H9 (cell line): ENCODE measurements at regions not wholly inside any gene's neighbourhood (a gene's known extent, or its start where the extent isn't known, plus 50 kb on each side); places are given as distances from the start of the nearest gene placed in this dataset.

Experiments used
- DNase-seq: peaks from one replicate; pipeline ENCODE4 v3.0.0-alpha.2; 2017
- H2AFZ ChIP-seq: one replicate; pipeline ENCODE4 v1.6.1; 2013; ENCODE audit warnings: mild to moderate bottlenecking, low read length, control low read depth, moderate library complexity
- H2AK5ac ChIP-seq: 2 replicates; pipeline ENCODE4 v1.6.1; 2013; ENCODE audit warnings: low read length, control low read depth, mixed read lengths; ENCODE audit not compliant: insufficient read length
- H2BK120ac ChIP-seq: one replicate; pipeline ENCODE4 v1.6.1; 2013; ENCODE audit warnings: low read depth, mild to moderate bottlenecking, low read length, control low read depth, inconsistent platforms; ENCODE audit not compliant: poor library complexity, severe bottlenecking
- H2BK12ac ChIP-seq: 2 replicates; pipeline ENCODE4 v1.6.1; 2013; ENCODE audit warnings: low read length, control low read depth, mixed read lengths, low read depth; ENCODE audit not compliant: insufficient read length
- H2BK15ac ChIP-seq: 2 replicates; pipeline ENCODE4 v1.6.1; 2013; ENCODE audit warnings: low read depth, low read length, control low read depth
- H2BK20ac ChIP-seq: one replicate; pipeline ENCODE4 v1.6.1; 2013; ENCODE audit warnings: low read depth, mild to moderate bottlenecking, low read length, control low read depth, inconsistent platforms; ENCODE audit not compliant: poor library complexity, severe bottlenecking
- H2BK5ac ChIP-seq: 2 replicates; pipeline ENCODE4 v1.6.1; 2013; ENCODE audit warnings: low read length, control low read depth, mixed read lengths; ENCODE audit not compliant: insufficient read length
- H3K14ac ChIP-seq: 2 replicates; pipeline ENCODE4 v1.6.1; 2013; ENCODE audit warnings: low read length, control low read depth; ENCODE audit not compliant: insufficient read depth
- H3K18ac ChIP-seq: 2 replicates; pipeline ENCODE4 v1.6.1; 2013; ENCODE audit warnings: low read depth, mild to moderate bottlenecking, mixed read lengths, low read length, control low read depth; ENCODE audit not compliant: insufficient read length
- H3K23ac ChIP-seq: 2 replicates; pipeline ENCODE4 v1.6.1; 2013; ENCODE audit warnings: low read length, control low read depth, mixed read lengths, low read depth; ENCODE audit not compliant: insufficient read length
- H3K23me2 ChIP-seq: 2 replicates; pipeline ENCODE4 v1.6.1; 2013; ENCODE audit warnings: low read depth, mild to moderate bottlenecking, mixed read lengths, low read length, control low read depth; ENCODE audit not compliant: insufficient read length, poor library complexity, severe bottlenecking
- H3K27ac ChIP-seq: 2 replicates; pipeline ENCODE4 v1.5.1; 2013; ENCODE audit warnings: low read length, control low read depth, mixed read lengths, low read depth; ENCODE audit not compliant: insufficient read length
- H3K27me3 ChIP-seq: 2 replicates; pipeline ENCODE4 v1.6.1; 2013; ENCODE audit warnings: low read length, control low read depth, inconsistent platforms; ENCODE audit not compliant: insufficient read depth
- H3K4ac ChIP-seq: 2 replicates; pipeline ENCODE4 v1.6.1; 2013; ENCODE audit warnings: low read depth, mild to moderate bottlenecking, control low read depth, inconsistent platforms, low read length, moderate library complexity
- H3K4me1 ChIP-seq: 2 replicates; pipeline ENCODE4 v1.6.1; 2013; ENCODE audit warnings: low read length, control low read depth, inconsistent platforms; ENCODE audit not compliant: insufficient read depth
- H3K4me2 ChIP-seq: 2 replicates; pipeline ENCODE4 v1.6.1; 2013; ENCODE audit warnings: low read length, control low read depth, mixed read lengths; ENCODE audit not compliant: insufficient read length, insufficient read depth
- H3K56ac ChIP-seq: 2 replicates; pipeline ENCODE4 v1.6.1; 2013; ENCODE audit warnings: low read depth, mild to moderate bottlenecking, mixed read lengths, low read length, control low read depth; ENCODE audit not compliant: insufficient read length
- H3K79me1 ChIP-seq: 2 replicates; pipeline ENCODE4 v1.6.1; 2013; ENCODE audit warnings: low read depth, mild to moderate bottlenecking, moderate library complexity, low read length, control low read depth, inconsistent platforms; ENCODE audit not compliant: insufficient read depth, poor library complexity, severe bottlenecking
- H3K79me2 ChIP-seq: 2 replicates; pipeline ENCODE4 v1.6.1; 2013; ENCODE audit warnings: low read length, control low read depth, inconsistent platforms; ENCODE audit not compliant: insufficient read depth
- H3K9ac ChIP-seq: 2 replicates; pipeline ENCODE4 v1.6.1; 2013; ENCODE audit warnings: low read length, control low read depth, mixed read lengths; ENCODE audit not compliant: insufficient read length; ENCODE audit errors: extremely low read depth
- H3K9me3 ChIP-seq: one replicate; pipeline ENCODE4 v1.6.1; 2013; ENCODE audit warnings: low read depth, low read length, inconsistent platforms; ENCODE audit not compliant: control insufficient read depth
- H3T11ph ChIP-seq: one replicate; pipeline ENCODE4 v1.6.1; 2013; ENCODE audit warnings: mild to moderate bottlenecking, low read length, control low read depth, inconsistent platforms
- H4K20me1 ChIP-seq: one replicate; pipeline ENCODE4 v1.6.1; 2013; ENCODE audit not compliant: control insufficient read depth, insufficient read length, insufficient read depth
- H4K5ac ChIP-seq: 2 replicates; pipeline ENCODE4 v1.6.1; 2013; ENCODE audit warnings: low read depth, mild to moderate bottlenecking, mixed read lengths, low read length, control low read depth; ENCODE audit not compliant: insufficient read length
- H4K8ac ChIP-seq: replicated peaks from 2 replicates; pipeline ENCODE4 v1.6.1; 2013; ENCODE audit warnings: low read length, control low read depth, mixed read lengths, low read depth; ENCODE audit not compliant: insufficient read length
- H4K91ac ChIP-seq: 2 replicates; pipeline ENCODE4 v1.6.1; 2013; ENCODE audit warnings: low read depth, mild to moderate bottlenecking, moderate library complexity, mixed read lengths, low read length, control low read depth; ENCODE audit not compliant: insufficient read length
- H3K27ac Mint-ChIP-seq, 3 experiments: 2 replicates in 2 of 3; 3 replicates in 1 of 3; pipeline ENCODE4 v1.8.0; 2020 to 2021; ENCODE audit warnings: mixed read lengths in 3 of 3, mild to moderate bottlenecking in 1 of 3, moderate library complexity in 1 of 3
- H3K27me3 Mint-ChIP-seq: 2 replicates; pipeline ENCODE4 v1.8.0; 2021; ENCODE audit warnings: low read depth, mild to moderate bottlenecking, moderate library complexity, mixed read lengths
- H3K36me3 Mint-ChIP-seq, 3 experiments: 2 replicates in 2 of 3; 3 replicates in 1 of 3; pipeline ENCODE4 v1.8.0; 2020 to 2021; ENCODE audit warnings: low read depth in 3 of 3, mixed read lengths in 3 of 3; ENCODE audit not compliant: insufficient read depth in 1 of 3
- H3K4me1 Mint-ChIP-seq, 2 experiments: 2 replicates each; pipeline ENCODE4 v1.8.0; 2020; ENCODE audit warnings: mixed read lengths in 2 of 2
- H3K4me3 Mint-ChIP-seq, 2 experiments: 2 replicates in 1 of 2; 3 replicates in 1 of 2; pipeline ENCODE4 v1.8.0; 2020 to 2021; ENCODE audit warnings: mild to moderate bottlenecking in 2 of 2, mixed read lengths in 2 of 2, moderate library complexity in 1 of 2
- H3K9me3 Mint-ChIP-seq, 2 experiments: 2 replicates in 1 of 2; 3 replicates in 1 of 2; pipeline ENCODE4 v1.8.0; 2020; ENCODE audit warnings: mild to moderate bottlenecking in 2 of 2, mixed read lengths in 2 of 2, moderate library complexity in 1 of 2
- CTCF ChIP-seq: fragments of 200-600 bp; sonication (generic); conservative IDR thresholded peaks from 3 replicates; pipeline ENCODE4 v1.8.0; 2021; ENCODE audit warnings: antibody characterized with exemption, mild to moderate bottlenecking
- WGBS: extraction: QIAGEN DNeasy Blood & Tissue Kit; methylation state at CpG from one replicate; pipeline ENCODE4 v1.1.7; 2013; ENCODE audit warnings: missing lambda C conversion rate, low lambda C conversion rate, mixed read lengths; ENCODE audit not compliant: insufficient read length; ENCODE audit errors: extremely low coverage; 5-methylcytosine and 5-hydroxymethylcytosine counted together

- no peaks in the 10 kb centered on the region for H3K9me3 ChIP-seq
- no peak for DNase-seq
Measured at GRCh38 chr15:96703794-96704550, 373.5 kb downstream of the NR2F2 start.

More at GRCh38 chr15:96703794-96704550, 373.5 kb downstream of the NR2F2 start:
- Mint-ChIP-seq H3K27ac (no peak overlapping the region; a peak in 1 of 7 replicates), H3K4me3 (0 out of 5 replicates have a peak overlapping the region, but pooled peaks of 1 of the 2 experiments have one; percentile 24), H3K9me3 (no peaks in the 10 kb centered on the region), H3K4me1 (peaks cover 76 to 79% of the 10 kb centered on the region in 2 experiments), H3K36me3 (no peaks in the 10 kb centered on the region), H3K27me3 (no peaks in the 10 kb centered on the region)
- Histone ChIP-seq H2BK12ac (no peak overlapping the region), H3K56ac (no peak overlapping the region), H3K4ac (no peak overlapping the region), H3K27ac (no peak overlapping the region), H2BK15ac (no peak overlapping the region), H3K79me2 (no peaks in the 10 kb centered on the region), H2AK5ac (no peak overlapping the region), H2AFZ (no peak overlapping the region), H3T11ph (no peak overlapping the region), H3K9ac (no peak overlapping the region), H2BK120ac (no peak overlapping the region), H2BK5ac (no peak overlapping the region), H3K14ac (no peak overlapping the region), H3K23ac (no peak overlapping the region), H3K23me2 (no peaks in the 10 kb centered on the region), H2BK20ac (no peak overlapping the region), H4K8ac (no peak overlapping the region), H3K79me1 (no peaks in the 10 kb centered on the region), H3K4me1 (peaks cover 13% of the 10 kb centered on the region), H3K18ac (no peak overlapping the region), H3K4me2 (no peak overlapping the region), H4K91ac (no peak overlapping the region), H4K5ac (no peak overlapping the region), H4K20me1 (no peaks in the 10 kb centered on the region), H3K27me3 (no peaks in the 10 kb centered on the region)
- TF ChIP-seq CTCF = no peak
- WGBS = no CpG with 5 or more reads among the region's 5 CpGs
